B cell (primary cell): ENCODE measurements at regions not wholly inside any gene's neighbourhood (a gene's known extent, or its start where the extent isn't known, plus 50 kb on each side); places are given as distances from the start of the nearest gene placed in this dataset.

Experiments
- ATAC-seq: fragments of 200-7000 bp; cut with Tn5 transposase; one replicate; pipeline ENCODE4 v1.10.0; 2021; ENCODE audit warnings: low read depth, mild to moderate bottlenecking, moderate number of reproducible peaks, moderate library complexity
- CTCF ChIA-PET: fragments of 350-600 bp; sonication (Branson Sonifier 250); formaldehyde crosslinking; loops from one replicate; lab custom pipeline; 2021; ENCODE audit warnings: antibody characterized with exemption, inconsistent platforms; lab: Charles Lee
- POLR2A ChIA-PET: fragments of 350-600 bp; sonication (Branson Sonifier 250); formaldehyde crosslinking; loops from one replicate; lab custom pipeline; 2021; ENCODE audit warnings: antibody characterized with exemption; lab: Charles Lee
- DNase-seq: peaks from one replicate; pipeline ENCODE4 v3.0.0; 2013
- H2AFZ ChIP-seq: 2 replicates; pipeline ENCODE4 v1.6.1; 2012; ENCODE audit warnings: mild to moderate bottlenecking, low read depth, low read length; ENCODE audit not compliant: insufficient read depth, poor library complexity, severe bottlenecking
- H3K27ac ChIP-seq, 2 donors: 1 replicate in 1 of 2; 2 replicates in 1 of 2; pipeline ENCODE4 v1.5.1; 2012 to 2013; ENCODE audit warnings: low read length in 2 of 2, mild to moderate bottlenecking in 2 of 2, moderate library complexity in 1 of 2
- H3K27me3 ChIP-seq, 4 experiments: fragments of 200-600 bp in 1 of 4; sonication (generic) in 1 of 4; replicated peaks in 1 of 4; 1 replicate in 2 of 4; 2 replicates in 2 of 4; pipeline versions ENCODE4 v1.6.1 to v1.7.0; 2013 to 2016; ENCODE audit warnings: low read length in 3 of 4, mild to moderate bottlenecking in 2 of 4, mixed read lengths in 1 of 4, moderate library complexity in 1 of 4; ENCODE audit not compliant: insufficient read depth in 4 of 4, control insufficient read depth in 3 of 4; ENCODE audit errors: control extremely low read depth in 1 of 4
- H3K36me3 ChIP-seq, 2 experiments: replicated peaks in 1 of 2; 1 replicate in 1 of 2; 2 replicates in 1 of 2; pipeline versions ENCODE4 v1.6.1 to v1.7.1; 2013; ENCODE audit warnings: low read length in 1 of 2; ENCODE audit not compliant: insufficient read depth in 2 of 2, control insufficient read depth in 1 of 2; ENCODE audit errors: control extremely low read depth in 1 of 2, extremely low read depth in 1 of 2
- H3K4me1 ChIP-seq, 2 donors: fragments of 200-600 bp in 1 of 2; sonication (generic) in 1 of 2; 1 replicate in 1 of 2; 2 replicates in 1 of 2; pipeline versions ENCODE4 v1.5.1 to v1.6.1; 2013 to 2017; ENCODE audit warnings: low read length in 2 of 2; ENCODE audit not compliant: control insufficient read depth in 2 of 2, insufficient read depth in 2 of 2
- H3K4me2 ChIP-seq: replicated peaks from 2 replicates; pipeline ENCODE3; 2012; ENCODE audit warnings: mild to moderate bottlenecking, low read depth, low read length; ENCODE audit not compliant: poor library complexity, severe bottlenecking
- H3K4me3 ChIP-seq, 5 experiments: fragments of 200-600 bp in 1 of 5; sonication (generic) in 1 of 5; 1 replicate in 3 of 5; 2 replicates in 2 of 5; pipeline versions ENCODE4 v1.5.1 to v1.7.0; 2011 to 2016; ENCODE audit warnings: low read length in 4 of 5, mild to moderate bottlenecking in 4 of 5, low read depth in 2 of 5, control low read depth in 1 of 5, moderate library complexity in 1 of 5; ENCODE audit not compliant: insufficient read depth in 1 of 5; ENCODE audit errors: control extremely low read depth in 1 of 5, extremely low read depth in 1 of 5
- H3K79me2 ChIP-seq: fragments of 200-600 bp; sonication (generic); one replicate; pipeline ENCODE4 v1.6.0; 2016; ENCODE audit warnings: low read length; ENCODE audit not compliant: control insufficient read depth, insufficient read depth
- H3K9ac ChIP-seq: fragments of 200-600 bp; sonication (generic); 2 replicates; pipeline ENCODE4 v1.6.1; 2017; ENCODE audit warnings: mild to moderate bottlenecking, low read length, moderate library complexity
- H3K9me3 ChIP-seq, 3 donors: one replicate each; pipeline versions ENCODE4 v1.6.1 to v1.7.1; 2013; ENCODE audit warnings: low read length in 2 of 3; ENCODE audit not compliant: control insufficient read depth in 2 of 3, insufficient read depth in 1 of 3; ENCODE audit errors: control extremely low read depth in 1 of 3
- H4K20me1 ChIP-seq: 2 replicates; pipeline ENCODE4 v1.6.0; 2012; ENCODE audit warnings: mild to moderate bottlenecking, low read length; ENCODE audit not compliant: insufficient read depth, control insufficient read depth, poor library complexity, severe bottlenecking
- H3K27ac Mint-ChIP-seq: one replicate; pipeline ENCODE4 v1.8.0; 2021; ENCODE audit warnings: mixed read lengths
- H3K27me3 Mint-ChIP-seq: one replicate; pipeline ENCODE4 v1.8.0; 2021; ENCODE audit warnings: mixed read lengths
- H3K4me1 Mint-ChIP-seq: one replicate; pipeline ENCODE4 v1.8.0; 2021; ENCODE audit warnings: mixed read lengths
- H3K4me3 Mint-ChIP-seq: one replicate; pipeline ENCODE4 v1.8.0; 2021; ENCODE audit warnings: mixed read lengths
- H3K9me3 Mint-ChIP-seq: one replicate; pipeline ENCODE4 v1.8.0; 2022; ENCODE audit warnings: mixed read lengths; ENCODE audit not compliant: insufficient read depth
- EZH2 ChIP-seq: IDR thresholded peaks from 2 replicates; pipeline ENCODE4 v1.6.1; 2012; ENCODE audit warnings: borderline replicate concordance, low read depth, mild to moderate bottlenecking, moderate library complexity, low read length; ENCODE audit not compliant: insufficient read depth, poor library complexity, severe bottlenecking
- WGBS: methylation state at CpG from one replicate; pipeline ENCODE4 v1.1.5; 2013; ENCODE audit warnings: missing lambda C conversion rate; ENCODE audit not compliant: insufficient coverage; 5-methylcytosine and 5-hydroxymethylcytosine counted together
- intact Hi-C: fragments of 100-400 bp; cut with micrococcal nuclease; formaldehyde crosslinking; loops from one replicate; pipeline ENCODE4 v1.10.0; 2022
- TF ChIP-seq, protein P1 (sequence below): fragments of 200-600 bp; IDR thresholded peaks from one replicate; pipeline ENCODE4 v1.8.0; 2022; ENCODE audit warnings: antibody characterized with exemption, mild to moderate bottlenecking

DNA sequence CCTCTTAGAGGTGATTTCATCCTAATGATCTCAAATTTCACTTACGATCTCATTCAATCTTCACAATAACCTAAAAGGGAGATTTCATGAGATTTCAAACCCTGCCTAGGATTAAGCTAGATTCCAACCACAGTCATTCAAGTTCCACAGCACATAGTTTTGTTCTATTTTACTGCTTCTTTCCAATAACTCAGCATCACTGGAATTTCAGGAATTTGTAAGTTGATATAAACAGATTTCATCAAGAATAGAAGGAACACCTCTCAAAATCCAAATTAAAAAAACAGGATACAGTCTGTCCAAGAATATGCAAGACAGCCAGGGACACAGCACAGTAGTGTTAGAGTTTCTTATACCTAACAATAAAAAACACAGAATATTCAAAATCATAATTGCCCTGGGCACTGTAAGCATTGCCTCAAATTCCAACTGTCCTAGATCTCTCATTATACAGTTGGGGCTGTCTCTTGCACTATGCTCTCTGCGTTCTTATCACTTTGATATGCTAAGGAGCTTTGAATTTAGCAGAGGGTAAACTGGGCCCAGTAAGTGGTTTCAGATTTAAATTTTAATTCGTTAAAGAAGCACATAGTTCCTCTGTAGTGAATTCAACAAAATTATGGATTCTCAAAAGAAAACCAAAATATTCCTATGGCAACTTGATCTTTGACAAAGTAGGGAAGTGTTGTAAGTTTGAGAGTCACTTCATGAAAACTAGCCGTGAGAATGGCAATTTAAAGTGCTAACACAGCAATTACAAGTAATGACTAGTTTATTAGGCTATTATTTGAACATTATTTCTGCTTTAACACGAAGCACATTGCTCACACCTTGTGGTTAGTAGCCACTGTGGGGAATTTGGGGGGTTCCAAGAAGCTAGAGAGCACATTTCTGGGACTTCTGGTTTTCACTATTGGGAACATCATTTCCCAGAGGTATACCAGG, 478.6 kb upstream of the C9orf72 start:
- H2AFZ ChIP-seq: no peak overlapping the region
- H3K27me3 ChIP-seq: no peaks in the 10 kb centered on the region
- H4K20me1 ChIP-seq: no peaks in the 10 kb centered on the region
- intact Hi-C loops: no loop called here
- 57% methylated on average over 1 of the region's 5 CpGs for WGBS
- ChIA-PET CTCF (no interaction called here), POLR2A (no interaction called here)
- no peaks in the 10 kb centered on the region for H3K36me3 ChIP-seq
- no peak for TF ChIP-seq EZH2
- TF ChIP-seq, protein P1, sequence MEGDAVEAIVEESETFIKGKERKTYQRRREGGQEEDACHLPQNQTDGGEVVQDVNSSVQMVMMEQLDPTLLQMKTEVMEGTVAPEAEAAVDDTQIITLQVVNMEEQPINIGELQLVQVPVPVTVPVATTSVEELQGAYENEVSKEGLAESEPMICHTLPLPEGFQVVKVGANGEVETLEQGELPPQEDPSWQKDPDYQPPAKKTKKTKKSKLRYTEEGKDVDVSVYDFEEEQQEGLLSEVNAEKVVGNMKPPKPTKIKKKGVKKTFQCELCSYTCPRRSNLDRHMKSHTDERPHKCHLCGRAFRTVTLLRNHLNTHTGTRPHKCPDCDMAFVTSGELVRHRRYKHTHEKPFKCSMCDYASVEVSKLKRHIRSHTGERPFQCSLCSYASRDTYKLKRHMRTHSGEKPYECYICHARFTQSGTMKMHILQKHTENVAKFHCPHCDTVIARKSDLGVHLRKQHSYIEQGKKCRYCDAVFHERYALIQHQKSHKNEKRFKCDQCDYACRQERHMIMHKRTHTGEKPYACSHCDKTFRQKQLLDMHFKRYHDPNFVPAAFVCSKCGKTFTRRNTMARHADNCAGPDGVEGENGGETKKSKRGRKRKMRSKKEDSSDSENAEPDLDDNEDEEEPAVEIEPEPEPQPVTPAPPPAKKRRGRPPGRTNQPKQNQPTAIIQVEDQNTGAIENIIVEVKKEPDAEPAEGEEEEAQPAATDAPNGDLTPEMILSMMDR: no peak
- H3K9me3 ChIP-seq: no peaks in the 10 kb centered on the region
- H3K27ac ChIP-seq: no peak overlapping the region
- no peak overlapping the region for H3K9ac ChIP-seq
- no peaks in the 10 kb centered on the region for H3K4me1 ChIP-seq
- Mint-ChIP-seq H3K4me1 (no peaks in the 10 kb centered on the region), H3K4me3 (no peak overlapping the region), H3K9me3 (no peaks in the 10 kb centered on the region), H3K27ac (no peak overlapping the region), H3K27me3 (no peaks in the 10 kb centered on the region)
- H3K79me2 ChIP-seq: no peaks in the 10 kb centered on the region
- DNase-seq (no peak), ATAC-seq (no peak)
- no peak overlapping the region for H3K4me2 ChIP-seq
- no peak overlapping the region for H3K4me3 ChIP-seq

DNA sequence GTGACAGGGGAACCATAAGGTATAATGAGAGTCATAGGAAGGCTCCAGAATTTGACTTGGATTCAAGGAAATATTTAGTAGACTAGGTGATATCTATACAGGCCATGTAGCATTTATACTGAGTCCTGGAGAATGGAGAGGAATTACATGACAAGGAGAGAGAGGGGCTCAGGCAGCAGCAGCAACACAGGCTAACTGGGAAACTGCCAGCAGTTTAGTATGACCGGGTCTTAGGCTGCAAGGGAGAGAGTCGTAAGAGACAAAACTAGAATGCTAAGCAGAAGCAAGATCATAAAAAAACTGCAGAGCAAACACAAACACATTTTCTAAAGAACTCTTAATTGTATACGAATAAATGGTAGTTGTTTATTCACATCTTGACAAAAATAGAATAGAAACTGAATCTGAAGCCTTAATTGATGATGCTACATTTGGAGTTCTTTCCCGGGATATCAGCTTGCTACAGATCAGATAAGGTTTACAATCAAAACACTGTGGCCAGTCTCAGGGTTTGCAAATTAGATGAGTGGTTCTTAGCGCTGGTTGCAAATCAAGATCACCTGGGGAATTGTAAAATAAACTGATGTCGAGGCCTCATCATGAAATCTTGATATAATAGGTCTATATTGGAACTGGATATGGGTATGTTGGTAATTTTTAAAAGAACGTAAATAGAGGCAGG, 480.0 kb upstream of the C9orf72 start:
- no peak overlapping the region for H3K4me2 ChIP-seq
- Mint-ChIP-seq H3K4me1 (no peaks in the 10 kb centered on the region), H3K27ac (no peak overlapping the region), H3K4me3 (no peak overlapping the region), H3K27me3 (no peaks in the 10 kb centered on the region), H3K9me3 (no peaks in the 10 kb centered on the region)
- DNase-seq (no peak), ATAC-seq (no peak)
- no peak overlapping the region for H3K4me3 ChIP-seq
- WGBS: 69% methylated on average over 2 of the region's 7 CpGs
- no peak overlapping the region for H3K9ac ChIP-seq
- H3K4me1 ChIP-seq: no peaks in the 10 kb centered on the region
- intact Hi-C loops: no loop called here
- no peaks in the 10 kb centered on the region for H3K27me3 ChIP-seq
- TF ChIP-seq, protein P1: no peak
- no peak for TF ChIP-seq EZH2
- ChIA-PET CTCF (no interaction called here), POLR2A (no interaction called here)
- no peaks in the 10 kb centered on the region for H3K9me3 ChIP-seq
- no peaks in the 10 kb centered on the region for H4K20me1 ChIP-seq
- no peak overlapping the region for H3K27ac ChIP-seq
- no peaks in the 10 kb centered on the region for H3K79me2 ChIP-seq
- no peak overlapping the region for H2AFZ ChIP-seq
- H3K36me3 ChIP-seq: no peaks in the 10 kb centered on the region
